GM18861 (cell line): ENCODE measurements at regions not wholly inside any gene's neighbourhood (a gene's known extent, or its start where the extent isn't known, plus 50 kb on each side); places are given as distances from the start of the nearest gene placed in this dataset.

Experiments
- ATAC-seq: cut with Tn5 transposase; IDR thresholded peaks from one replicate; pipeline ENCODE4 v1.9.1; 2021; ENCODE audit not compliant: unreplicated experiment

- ATAC-seq: no peak
Measured at GRCh38 chr9:75397836-75398235, 309.5 kb downstream of the OSTF1 start.

- no peak for ATAC-seq
Measured at GRCh38 chr9:75408391-75408790, 320.1 kb downstream of the OSTF1 start.

GRCh38 chr9:75410405-75410804, 322.1 kb downstream of the OSTF1 start:
- no peak for ATAC-seq

GRCh38 chr9:75414371-75415160, 326.3 kb downstream of the OSTF1 start:
- ATAC-seq: no peak

- no peak for ATAC-seq
Measured at GRCh38 chr9:75417471-75417870, 329.2 kb downstream of the OSTF1 start.

GRCh38 chr9:75418518-75418917, 330.2 kb downstream of the OSTF1 start:
- no peak for ATAC-seq

GRCh38 chr9:75422944-75423522, 334.7 kb downstream of the OSTF1 start:
- ATAC-seq: no peak

GRCh38 chr9:75429531-75430475, 341.5 kb downstream of the OSTF1 start:
- no peak for ATAC-seq

GRCh38 chr9:75431375-75431774, 343.1 kb downstream of the OSTF1 start:
- no peak for ATAC-seq

- no peak for ATAC-seq
Measured at GRCh38 chr9:75432386-75432785, 344.1 kb downstream of the OSTF1 start.

GRCh38 chr9:75432888-75433287, 344.6 kb downstream of the OSTF1 start:
- ATAC-seq: no peak

GRCh38 chr9:75438716-75439115, 350.4 kb downstream of the OSTF1 start:
- ATAC-seq: no peak

- no peak for ATAC-seq
Measured at GRCh38 chr9:75440914-75441313, 352.6 kb downstream of the OSTF1 start.

GRCh38 chr9:75445144-75445543, 356.8 kb downstream of the OSTF1 start:
- ATAC-seq: no peak

GRCh38 chr9:75447281-75447680, 359.0 kb downstream of the OSTF1 start:
- no peak for ATAC-seq

- no peak for ATAC-seq
Measured at GRCh38 chr9:75448281-75448680, 360.0 kb downstream of the OSTF1 start.

GRCh38 chr9:75448955-75449354, 360.6 kb downstream of the OSTF1 start:
- no peak for ATAC-seq

GRCh38 chr9:75451045-75451444, 362.7 kb downstream of the OSTF1 start:
- no peak for ATAC-seq

- ATAC-seq: no peak
Measured at GRCh38 chr9:75451505-75451904, 363.2 kb downstream of the OSTF1 start.

- ATAC-seq: no peak
Measured at GRCh38 chr9:75452512-75452911, 364.2 kb downstream of the OSTF1 start.

- ATAC-seq: no peak
Measured at GRCh38 chr9:75454043-75454442, 365.7 kb downstream of the OSTF1 start.

GRCh38 chr9:75454891-75455290, 366.6 kb downstream of the OSTF1 start:
- no peak for ATAC-seq
